ENCODE measurements at regions not wholly inside any gene's neighbourhood (a gene's known extent, or its start where the extent isn't known, plus 50 kb on each side); places are given as distances from the start of the nearest gene placed in this dataset.

- Histone ChIP-seq H3K4me1 (ENCODE audit: control insufficient read depth in 1 of 2, insufficient read depth in 2 of 2, low read length in 2 of 2) (no peaks in the 10 kb centered on the region), H3K9me3 (ENCODE audit: control insufficient read depth in 1 of 2, insufficient read depth in 1 of 2, low read depth in 1 of 2, low read length in 2 of 2) (no peaks in the 10 kb centered on the region), H3K36me3 (ENCODE audit: control insufficient read depth in 1 of 2, insufficient read depth in 2 of 2, low read length in 2 of 2) (no peaks in the 10 kb centered on the region), H3K4me2 (ENCODE audit: low read length) (no peak overlapping the region), H4K20me1 (ENCODE audit: insufficient read depth) (no peaks in the 10 kb centered on the region), H3K27me3 (ENCODE audit: insufficient read depth, low read length) (peaks cover 3% of the 10 kb centered on the region; the same call in 1 of the 2 replicates), H3K79me2 (ENCODE audit: insufficient read depth, low read length) (no peaks in the 10 kb centered on the region), H3K27ac (ENCODE audit: low read depth, low read length) (no peak overlapping the region), H3K9me2 (ENCODE audit: insufficient read depth) (no peaks in the 10 kb centered on the region), H3K9ac (ENCODE audit: low read length) (no peak overlapping the region), H3K4me3 (replicated peaks in 1 of 2; ENCODE audit: low read depth in 1 of 2, low read length in 2 of 2) (no peak overlapping the region), H2AFZ (ENCODE audit: low read depth, low read length, poor library complexity, severe bottlenecking) (no peak overlapping the region)
- DNase-seq (ENCODE audit: low read depth, low spot score) (no peak), ATAC-seq (no peak)
- POLR2A ChIA-PET = no interaction called here
- intact Hi-C loops (cut with micrococcal nuclease) = no loop called here
- no TSS peak for BruUV-seq (replicated peaks)
- RAD21 ChIA-PET (ENCODE audit: low non-redundant PET in 1 of 2, low total read pairs in 2 of 2, uncharacterized antibody in 2 of 2, unreplicated experiment in 2 of 2) = no interaction called here
- CTCF ChIA-PET = no interaction called here
- TF ChIP-seq SP1 (IDR thresholded peaks at IDR 0.05; ENCODE audit: low read depth) (no peak), SRF (IDR thresholded peaks at IDR 0.05; ENCODE audit: low read depth) (no peak), EZH2 (IDR thresholded peaks at IDR 0.05) (no peak), EZH2phosphoT487 (IDR thresholded peaks at IDR 0.05; ENCODE audit: borderline replicate concordance) (no peak), FOSL1 (IDR thresholded peaks at IDR 0.05; ENCODE audit: low read depth) (no peak), ELF1 (IDR thresholded peaks at IDR 0.05; ENCODE audit: borderline replicate concordance, low read depth) (no peak), TCF7L2 (IDR thresholded peaks at IDR 0.05; ENCODE audit: borderline replicate concordance, extremely low read depth, insufficient read depth, insufficient read length) (no peak), REST (IDR thresholded peaks at IDR 0.05; ENCODE audit: low read depth) (no peak)
Observed at GRCh38 chr3:65231544-65231943, 543.7 kb upstream of the ADAMTS9 start.
